ENCODE measurements at regions not wholly inside any gene's neighbourhood (a gene's known extent, or its start where the extent isn't known, plus 50 kb on each side); places are given as distances from the start of the nearest gene placed in this dataset.
"Not testable (repeated sequence)": the region's sequence is repeated elsewhere in the genome, so short reads cannot be mapped to it uniquely, and the experiment has no call there.

DNA sequence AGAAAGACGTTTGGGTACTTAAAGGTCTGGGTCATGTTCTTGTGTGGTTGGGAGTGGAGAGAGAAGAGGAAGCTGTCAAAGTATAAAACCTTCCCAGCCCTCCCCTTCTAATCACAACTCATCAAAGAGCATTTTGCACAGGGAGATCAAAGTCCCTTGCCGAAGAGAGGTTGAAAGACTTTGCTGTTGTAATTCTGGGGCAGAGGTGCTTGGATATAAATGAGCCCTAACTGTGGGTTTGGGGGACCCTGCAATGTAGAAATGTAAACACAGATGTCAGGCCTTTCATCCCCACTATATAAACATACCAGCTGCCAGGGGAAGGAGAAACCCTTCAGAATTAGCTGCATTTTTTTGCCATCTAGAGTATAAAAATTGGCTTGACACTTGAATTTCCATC lies 182.1 kb downstream of the ETAA1 start:
- TF ChIP-seq, protein P1, sequence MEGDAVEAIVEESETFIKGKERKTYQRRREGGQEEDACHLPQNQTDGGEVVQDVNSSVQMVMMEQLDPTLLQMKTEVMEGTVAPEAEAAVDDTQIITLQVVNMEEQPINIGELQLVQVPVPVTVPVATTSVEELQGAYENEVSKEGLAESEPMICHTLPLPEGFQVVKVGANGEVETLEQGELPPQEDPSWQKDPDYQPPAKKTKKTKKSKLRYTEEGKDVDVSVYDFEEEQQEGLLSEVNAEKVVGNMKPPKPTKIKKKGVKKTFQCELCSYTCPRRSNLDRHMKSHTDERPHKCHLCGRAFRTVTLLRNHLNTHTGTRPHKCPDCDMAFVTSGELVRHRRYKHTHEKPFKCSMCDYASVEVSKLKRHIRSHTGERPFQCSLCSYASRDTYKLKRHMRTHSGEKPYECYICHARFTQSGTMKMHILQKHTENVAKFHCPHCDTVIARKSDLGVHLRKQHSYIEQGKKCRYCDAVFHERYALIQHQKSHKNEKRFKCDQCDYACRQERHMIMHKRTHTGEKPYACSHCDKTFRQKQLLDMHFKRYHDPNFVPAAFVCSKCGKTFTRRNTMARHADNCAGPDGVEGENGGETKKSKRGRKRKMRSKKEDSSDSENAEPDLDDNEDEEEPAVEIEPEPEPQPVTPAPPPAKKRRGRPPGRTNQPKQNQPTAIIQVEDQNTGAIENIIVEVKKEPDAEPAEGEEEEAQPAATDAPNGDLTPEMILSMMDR (IDR thresholded peaks at IDR 0.05; ENCODE audit: low read depth, low read length) = no peak
- Histone ChIP-seq H3K9me3 (ENCODE audit: severe bottlenecking) (no peaks in the 10 kb centered on the region), H3K36me3 (no peaks in the 10 kb centered on the region), H3K4me3 (ENCODE audit: low read depth, low read length) (no peak overlapping the region), H3K27me3 (ENCODE audit: insufficient read depth, low read depth, severe bottlenecking) (peaks cover 48% of the 10 kb centered on the region), H3K27ac (no peak overlapping the region)
- no peak for DNase-seq

DNA sequence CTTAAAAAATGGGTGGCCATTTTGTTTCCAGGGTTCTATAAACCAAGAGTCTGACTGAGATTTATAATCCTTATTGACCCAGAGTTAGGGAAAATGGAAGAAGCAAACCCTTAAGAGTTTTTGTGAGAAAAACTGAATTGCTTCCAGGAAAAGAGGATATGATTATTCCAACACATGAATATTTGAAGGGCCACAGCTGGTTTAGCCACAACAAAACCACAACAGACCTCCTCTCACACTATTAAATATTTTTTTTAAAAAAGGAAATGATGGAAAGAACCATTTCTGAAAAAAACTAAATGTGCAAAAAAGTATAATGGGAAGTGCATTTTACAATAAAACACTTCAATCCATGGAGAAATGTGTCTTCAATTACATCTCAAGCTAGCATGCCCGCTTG lies 182.7 kb downstream of the ETAA1 start:
- H3K27me3 ChIP-seq (ENCODE audit: insufficient read depth, low read depth, severe bottlenecking) = peaks cover 42% of the 10 kb centered on the region
- H3K9me3 ChIP-seq (ENCODE audit: severe bottlenecking) = no peaks in the 10 kb centered on the region
- DNase-seq = no peak
- H3K4me3 ChIP-seq (ENCODE audit: low read depth, low read length) = no peak overlapping the region
- TF ChIP-seq, protein P1 (IDR thresholded peaks at IDR 0.05; ENCODE audit: low read depth, low read length) = no peak
- no peak overlapping the region for H3K27ac ChIP-seq
- H3K36me3 ChIP-seq = no peaks in the 10 kb centered on the region

DNA sequence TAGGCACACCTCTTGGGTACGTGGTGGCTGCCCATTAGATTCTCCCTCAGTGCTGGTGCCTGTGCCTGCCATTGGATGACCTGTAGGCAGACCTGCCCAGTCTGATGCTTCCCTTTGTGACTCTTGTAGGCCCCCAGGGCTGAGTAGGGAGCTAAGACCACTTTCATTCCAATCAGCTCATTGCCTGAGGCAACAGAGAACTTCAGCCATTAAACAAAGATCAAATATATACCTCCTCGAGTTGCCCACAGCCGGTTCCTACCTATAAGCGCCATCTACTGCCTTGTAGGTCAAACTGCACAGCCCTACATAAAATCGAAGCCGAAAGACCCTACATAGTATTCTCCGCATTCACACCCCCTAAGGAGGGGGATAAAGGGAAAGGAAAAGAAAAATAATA lies 184.6 kb downstream of the ETAA1 start:
- DNase-seq = peak; percentile 13
- H3K9me3 ChIP-seq (ENCODE audit: severe bottlenecking) = peaks cover 3% of the 10 kb centered on the region
- no peak overlapping the region for H3K27ac ChIP-seq
- no peaks in the 10 kb centered on the region for H3K36me3 ChIP-seq
- peaks cover 29% of the 10 kb centered on the region for H3K27me3 ChIP-seq (ENCODE audit: insufficient read depth, low read depth, severe bottlenecking)
- H3K4me3 ChIP-seq (ENCODE audit: low read depth, low read length) = no peak overlapping the region
- TF ChIP-seq, protein P1 (IDR thresholded peaks at IDR 0.05; ENCODE audit: low read depth, low read length) = peak; percentile 57

DNA sequence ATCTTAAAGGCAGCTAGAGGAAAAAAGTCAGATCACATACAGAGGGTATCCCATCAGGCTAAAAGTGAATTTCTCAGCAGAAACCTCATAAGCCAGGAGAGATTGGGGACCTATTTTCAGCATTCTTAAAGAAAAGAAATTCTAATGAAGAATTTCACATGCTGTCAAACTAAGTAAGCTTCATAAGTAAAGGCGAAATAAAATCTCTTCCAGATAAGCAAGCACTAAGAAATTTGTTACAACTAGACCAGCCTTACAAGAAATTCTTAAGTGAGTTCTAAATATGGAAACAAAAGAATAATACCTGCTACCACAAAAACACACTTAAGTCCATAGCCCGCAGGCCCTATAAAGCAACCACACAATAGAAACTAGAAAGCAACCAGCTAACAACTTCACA lies 186.1 kb downstream of the ETAA1 start:
- Histone ChIP-seq H3K27me3 (ENCODE audit: insufficient read depth, low read depth, severe bottlenecking) (peaks cover 23% of the 10 kb centered on the region), H3K4me3 (ENCODE audit: low read depth, low read length) (no peak overlapping the region), H3K9me3 (ENCODE audit: severe bottlenecking) (peaks cover 3% of the 10 kb centered on the region), H3K27ac (no peak overlapping the region), H3K36me3 (no peaks in the 10 kb centered on the region)
- TF ChIP-seq, protein P1 (IDR thresholded peaks at IDR 0.05; ENCODE audit: low read depth, low read length) = no peak
- no peak for DNase-seq

DNA sequence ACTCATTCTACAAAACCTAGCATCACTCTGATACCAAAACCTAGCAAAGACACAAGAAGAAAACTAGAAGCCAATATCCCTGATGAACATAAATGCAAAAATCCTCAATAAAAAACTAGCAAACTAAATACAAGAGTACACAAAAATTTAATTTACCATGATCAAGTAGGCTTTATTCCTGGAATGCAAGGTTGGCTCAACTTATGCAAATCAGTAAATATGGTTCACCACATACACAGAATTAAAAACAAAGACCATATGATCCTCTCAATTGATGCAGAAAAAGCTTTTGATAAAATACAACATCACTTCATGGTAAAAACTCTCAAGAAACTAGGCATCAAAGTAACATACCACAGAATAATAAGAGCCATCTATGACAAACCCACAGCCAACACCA lies 188.3 kb downstream of the ETAA1 start:
- TF ChIP-seq, protein P1 (IDR thresholded peaks at IDR 0.05; ENCODE audit: low read depth, low read length) = no peak
- no peak for DNase-seq
- Histone ChIP-seq H3K27ac (no peak overlapping the region), H3K27me3 (ENCODE audit: insufficient read depth, low read depth, severe bottlenecking) (peaks cover 36% of the 10 kb centered on the region), H3K36me3 (no peaks in the 10 kb centered on the region), H3K4me3 (ENCODE audit: low read depth, low read length) (no peak overlapping the region), H3K9me3 (ENCODE audit: severe bottlenecking) (peaks cover 3% of the 10 kb centered on the region)

DNA sequence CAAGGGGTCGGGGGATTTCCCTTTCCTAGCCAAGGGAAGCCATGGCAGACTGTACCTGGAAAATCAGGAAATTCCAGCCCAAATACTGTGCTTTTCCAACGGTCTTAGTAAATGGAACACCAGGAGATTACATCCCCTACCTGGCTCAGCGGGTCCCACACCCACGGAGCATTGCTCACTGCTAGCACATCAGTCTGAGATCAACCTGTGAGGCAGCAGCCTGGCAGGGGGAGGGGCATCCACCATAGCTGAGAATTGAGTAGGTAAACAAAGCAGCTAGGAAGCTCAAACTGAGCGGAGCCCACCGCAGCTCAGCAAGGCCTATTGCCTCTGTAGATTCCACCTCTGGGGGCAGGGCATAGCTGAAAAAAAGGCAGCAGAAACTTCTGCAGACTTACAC lies 192.0 kb downstream of the ETAA1 start:
- H3K27me3 ChIP-seq (ENCODE audit: insufficient read depth, low read depth, severe bottlenecking) = peaks cover 44% of the 10 kb centered on the region
- not testable (repeated sequence) for H3K36me3 ChIP-seq; H3K9me3 ChIP-seq (ENCODE audit: severe bottlenecking); H3K4me3 ChIP-seq (ENCODE audit: low read depth, low read length); H3K27ac ChIP-seq; DNase-seq

DNA sequence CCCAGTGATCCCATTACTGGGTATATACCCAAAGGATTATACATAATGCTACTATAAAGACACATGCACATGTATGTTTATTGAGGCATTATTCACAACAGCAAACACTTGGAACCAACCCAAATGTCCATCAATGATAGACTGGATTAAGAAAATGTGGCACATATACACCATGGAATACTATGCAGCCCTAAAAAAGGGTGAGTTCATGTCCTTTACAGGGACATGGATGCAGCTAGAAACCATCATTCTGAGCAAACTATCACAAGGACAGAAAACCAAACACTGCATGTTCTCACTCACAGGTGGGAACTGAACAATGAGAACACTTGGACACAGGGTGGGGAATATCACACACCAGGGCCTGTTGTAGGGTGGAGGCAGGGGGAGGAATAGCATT lies 197.4 kb downstream of the ETAA1 start:
- H3K4me3 ChIP-seq (ENCODE audit: low read depth, low read length); H3K36me3 ChIP-seq; H3K27ac ChIP-seq; H3K9me3 ChIP-seq (ENCODE audit: severe bottlenecking); DNase-seq: not testable (repeated sequence)
- H3K27me3 ChIP-seq (ENCODE audit: insufficient read depth, low read depth, severe bottlenecking) = peaks cover 40% of the 10 kb centered on the region
